ENCODE measurements at regions not wholly inside any gene's neighbourhood (a gene's known extent, or its start where the extent isn't known, plus 50 kb on each side); places are given as distances from the start of the nearest gene placed in this dataset.

DNA sequence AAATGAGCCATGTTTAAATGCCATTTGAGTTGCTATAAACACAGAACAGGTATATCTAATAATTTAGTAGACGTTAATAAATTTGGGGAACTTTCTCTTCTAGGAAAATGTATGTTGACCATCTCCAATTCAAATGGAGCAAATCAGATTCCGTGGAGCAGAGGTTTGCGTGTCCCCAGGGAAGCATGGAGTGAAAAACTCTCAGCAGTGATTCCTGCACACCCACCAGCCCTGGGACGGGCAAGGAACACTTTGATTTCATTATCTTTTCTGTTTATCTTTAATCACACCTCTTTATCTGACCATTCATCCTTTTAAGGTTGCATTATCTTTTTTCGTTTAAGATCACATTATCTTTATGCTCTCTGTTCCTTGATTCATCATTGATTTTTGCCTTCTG is 95.0 kb downstream of the RNASET2 start:
- H3K4me2 ChIP-seq (ENCODE audit: low read depth, low read length, poor library complexity, severe bottlenecking), result no peak overlapping the region
- no peaks in the 10 kb centered on the region for H4K20me1 ChIP-seq (ENCODE audit: low read depth, low read length)
- no peaks in the 10 kb centered on the region for H3K9me3 ChIP-seq (ENCODE audit: insufficient read depth, low read length)
- no peaks in the 10 kb centered on the region for H3K36me3 ChIP-seq (ENCODE audit: low read length)
- no peak overlapping the region for H3K9ac ChIP-seq (ENCODE audit: low read length)
- no peak overlapping the region for H3K27ac ChIP-seq (ENCODE audit: low read depth, low read length)
- no peaks in the 10 kb centered on the region for H3K27me3 ChIP-seq (ENCODE audit: low read length)
- no peaks in the 10 kb centered on the region for H3K79me2 ChIP-seq (ENCODE audit: insufficient read depth, low read length)
- H3K9me2 ChIP-seq (replicated peaks; ENCODE audit: insufficient read depth, low read length), result no peaks in the 10 kb centered on the region
- no peak overlapping the region for H2AFZ ChIP-seq (ENCODE audit: low read depth, low read length, severe bottlenecking)
- no peak overlapping the region for H3K4me3 ChIP-seq (ENCODE audit: insufficient read depth, low read length, poor library complexity, severe bottlenecking)
- H3F3A ChIP-seq (ENCODE audit: insufficient read depth), result no peaks in the 10 kb centered on the region
- TF ChIP-seq EZH2phosphoT487 (conservative IDR thresholded peaks at IDR 0.05; ENCODE audit: low read length), result no peak
- TF ChIP-seq, protein P1, sequence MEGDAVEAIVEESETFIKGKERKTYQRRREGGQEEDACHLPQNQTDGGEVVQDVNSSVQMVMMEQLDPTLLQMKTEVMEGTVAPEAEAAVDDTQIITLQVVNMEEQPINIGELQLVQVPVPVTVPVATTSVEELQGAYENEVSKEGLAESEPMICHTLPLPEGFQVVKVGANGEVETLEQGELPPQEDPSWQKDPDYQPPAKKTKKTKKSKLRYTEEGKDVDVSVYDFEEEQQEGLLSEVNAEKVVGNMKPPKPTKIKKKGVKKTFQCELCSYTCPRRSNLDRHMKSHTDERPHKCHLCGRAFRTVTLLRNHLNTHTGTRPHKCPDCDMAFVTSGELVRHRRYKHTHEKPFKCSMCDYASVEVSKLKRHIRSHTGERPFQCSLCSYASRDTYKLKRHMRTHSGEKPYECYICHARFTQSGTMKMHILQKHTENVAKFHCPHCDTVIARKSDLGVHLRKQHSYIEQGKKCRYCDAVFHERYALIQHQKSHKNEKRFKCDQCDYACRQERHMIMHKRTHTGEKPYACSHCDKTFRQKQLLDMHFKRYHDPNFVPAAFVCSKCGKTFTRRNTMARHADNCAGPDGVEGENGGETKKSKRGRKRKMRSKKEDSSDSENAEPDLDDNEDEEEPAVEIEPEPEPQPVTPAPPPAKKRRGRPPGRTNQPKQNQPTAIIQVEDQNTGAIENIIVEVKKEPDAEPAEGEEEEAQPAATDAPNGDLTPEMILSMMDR (IDR thresholded peaks at IDR 0.05; ENCODE audit: insufficient read depth, low read length, poor library complexity, severe bottlenecking), result no peak

DNA sequence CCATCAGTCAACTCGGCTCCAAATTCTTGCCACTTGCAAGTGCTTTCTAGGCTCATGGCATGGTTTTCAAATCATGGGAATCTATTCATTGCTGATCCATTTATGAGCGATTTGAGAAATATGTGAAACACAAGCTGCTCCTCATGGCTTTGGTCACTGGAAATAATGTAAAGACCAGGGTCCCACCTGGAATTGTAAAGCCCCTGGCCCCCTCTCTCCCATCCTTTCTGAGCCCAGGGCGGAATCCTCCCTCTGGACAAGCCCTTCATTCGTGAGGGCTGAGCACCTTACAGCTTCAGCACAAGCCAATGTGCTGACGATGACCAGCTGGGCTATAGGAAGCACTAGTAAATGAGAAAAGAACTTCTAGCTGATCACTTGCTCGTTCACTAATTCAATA is 96.0 kb downstream of the RNASET2 start:
- Histone ChIP-seq H3K36me3 (ENCODE audit: low read length) (no peaks in the 10 kb centered on the region), H3K79me2 (ENCODE audit: insufficient read depth, low read length) (no peaks in the 10 kb centered on the region), H2AFZ (ENCODE audit: low read depth, low read length, severe bottlenecking) (no peak overlapping the region), H3F3A (ENCODE audit: insufficient read depth) (no peaks in the 10 kb centered on the region), H3K4me2 (ENCODE audit: low read depth, low read length, poor library complexity, severe bottlenecking) (no peak overlapping the region), H3K9me2 (replicated peaks; ENCODE audit: insufficient read depth, low read length) (no peaks in the 10 kb centered on the region), H4K20me1 (ENCODE audit: low read depth, low read length) (no peaks in the 10 kb centered on the region), H3K27ac (ENCODE audit: low read depth, low read length) (no peak overlapping the region), H3K9me3 (ENCODE audit: insufficient read depth, low read length) (no peaks in the 10 kb centered on the region), H3K27me3 (ENCODE audit: low read length) (no peaks in the 10 kb centered on the region), H3K9ac (ENCODE audit: low read length) (no peak overlapping the region), H3K4me3 (ENCODE audit: insufficient read depth, low read length, poor library complexity, severe bottlenecking) (no peak overlapping the region)
- no peak for TF ChIP-seq EZH2phosphoT487 (conservative IDR thresholded peaks at IDR 0.05; ENCODE audit: low read length)

DNA sequence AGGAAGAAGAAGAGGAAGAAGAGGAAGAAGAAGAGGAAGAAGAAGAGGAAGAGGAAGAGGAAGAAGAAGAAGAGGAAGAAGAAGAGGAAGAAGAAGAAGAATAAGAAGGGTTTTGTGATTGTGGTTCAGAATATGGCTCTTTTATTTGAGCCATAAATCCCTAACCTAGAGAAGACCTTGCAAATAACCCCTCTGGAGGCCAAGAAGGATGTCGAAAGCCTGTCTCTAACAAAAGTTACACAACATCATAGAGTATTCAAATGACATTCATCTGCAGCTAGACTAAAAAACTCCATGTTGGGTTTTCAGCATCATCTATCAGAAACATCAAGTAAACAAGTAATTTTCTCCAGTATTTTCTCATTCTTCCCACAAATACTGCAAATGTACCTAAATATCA is 100.9 kb downstream of the RNASET2 start:
- no peak overlapping the region for H3K4me3 ChIP-seq (ENCODE audit: insufficient read depth, low read length, poor library complexity, severe bottlenecking)
- no peaks in the 10 kb centered on the region for H3K9me3 ChIP-seq (ENCODE audit: insufficient read depth, low read length)
- no peaks in the 10 kb centered on the region for H4K20me1 ChIP-seq (ENCODE audit: low read depth, low read length)
- no peak overlapping the region for H3K4me2 ChIP-seq (ENCODE audit: low read depth, low read length, poor library complexity, severe bottlenecking)
- no peak overlapping the region for H2AFZ ChIP-seq (ENCODE audit: low read depth, low read length, severe bottlenecking)
- no peaks in the 10 kb centered on the region for H3K9me2 ChIP-seq (replicated peaks; ENCODE audit: insufficient read depth, low read length)
- no peaks in the 10 kb centered on the region for H3K27me3 ChIP-seq (ENCODE audit: low read length)
- no peaks in the 10 kb centered on the region for H3K36me3 ChIP-seq (ENCODE audit: low read length)
- H3K79me2 ChIP-seq (ENCODE audit: insufficient read depth, low read length), result no peaks in the 10 kb centered on the region
- H3K9ac ChIP-seq (ENCODE audit: low read length), result no peak overlapping the region
- no peaks in the 10 kb centered on the region for H3F3A ChIP-seq (ENCODE audit: insufficient read depth)
- H3K27ac ChIP-seq (ENCODE audit: low read depth, low read length), result no peak overlapping the region
- TF ChIP-seq, protein P1 (IDR thresholded peaks at IDR 0.05; ENCODE audit: insufficient read depth, low read length, poor library complexity, severe bottlenecking), result no peak
- TF ChIP-seq EZH2phosphoT487 (conservative IDR thresholded peaks at IDR 0.05; ENCODE audit: low read length), result no peak

DNA sequence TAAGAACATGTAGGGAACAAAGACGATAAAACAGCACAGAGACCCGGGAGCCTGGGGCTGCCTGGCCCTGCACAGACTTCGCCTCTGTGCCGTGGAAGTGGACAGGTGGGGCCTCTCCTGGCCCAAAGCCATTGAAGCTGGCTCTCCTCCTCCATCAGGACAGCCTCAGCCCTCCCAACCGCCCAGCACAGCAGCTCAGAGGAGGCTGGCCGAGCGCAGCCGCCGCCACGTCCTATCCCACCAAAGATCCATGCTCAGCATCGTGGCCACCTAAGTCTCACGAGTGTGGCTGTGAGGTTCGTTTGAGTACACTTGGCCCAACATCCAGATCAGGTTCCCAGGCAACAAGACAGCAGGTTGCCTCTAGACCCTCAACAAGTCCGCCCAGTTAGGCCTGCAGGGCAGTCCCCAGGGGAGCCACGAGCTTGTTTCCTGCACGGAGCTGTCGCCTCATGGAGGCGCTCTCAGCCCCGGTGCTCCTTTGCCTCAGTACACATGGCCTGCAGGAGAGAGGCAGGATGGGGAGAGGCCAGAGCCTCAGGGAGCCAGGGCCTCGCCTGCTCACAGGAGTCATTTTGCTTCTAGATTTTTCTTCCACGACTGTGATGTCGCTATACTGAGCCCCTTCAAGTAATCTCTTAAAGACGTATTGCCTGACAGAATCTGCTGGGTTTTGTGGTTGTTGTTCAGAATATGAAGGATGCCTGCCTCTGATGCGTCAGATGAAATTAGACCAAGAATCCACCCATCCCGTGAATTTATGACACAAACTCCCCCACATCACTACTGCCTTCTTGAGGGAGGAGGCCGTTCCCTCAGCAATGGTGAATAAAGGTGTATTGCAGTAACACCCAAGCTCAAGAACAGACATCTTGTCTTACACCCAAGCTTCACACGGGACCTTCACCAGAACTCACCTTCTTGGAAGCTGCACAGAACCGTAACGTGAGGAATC is 102.7 kb downstream of the RNASET2 start:
- Histone ChIP-seq H2AFZ (ENCODE audit: low read depth, low read length, severe bottlenecking) (no peak overlapping the region), H3K9ac (ENCODE audit: low read length) (no peak overlapping the region), H3K27me3 (ENCODE audit: low read length) (no peaks in the 10 kb centered on the region), H3K36me3 (ENCODE audit: low read length) (no peaks in the 10 kb centered on the region), H3K27ac (ENCODE audit: low read depth, low read length) (no peak overlapping the region), H4K20me1 (ENCODE audit: low read depth, low read length) (no peaks in the 10 kb centered on the region), H3K4me3 (ENCODE audit: insufficient read depth, low read length, poor library complexity, severe bottlenecking) (no peak overlapping the region), H3F3A (ENCODE audit: insufficient read depth) (no peaks in the 10 kb centered on the region), H3K9me3 (ENCODE audit: insufficient read depth, low read length) (no peaks in the 10 kb centered on the region), H3K9me2 (replicated peaks; ENCODE audit: insufficient read depth, low read length) (no peaks in the 10 kb centered on the region), H3K4me2 (ENCODE audit: low read depth, low read length, poor library complexity, severe bottlenecking) (no peak overlapping the region), H3K79me2 (ENCODE audit: insufficient read depth, low read length) (no peaks in the 10 kb centered on the region)
- TF ChIP-seq EZH2phosphoT487 (conservative IDR thresholded peaks at IDR 0.05; ENCODE audit: low read length), result no peak
